GM12878 (cell line): ENCODE measurements at regions not wholly inside any gene's neighbourhood (a gene's known extent, or its start where the extent isn't known, plus 50 kb on each side); places are given as distances from the start of the nearest gene placed in this dataset.

Experiments
- ATAC-seq: fragments of 200-7000 bp; cut with Tn5 transposase; 3 replicates; pipeline ENCODE4 v1.9.1; 2020; ENCODE audit warnings: mild to moderate bottlenecking, moderate library complexity
- BruUV-seq: library from RNA; stranded (reverse); fragments of 400-500 nt; replicated peaks from 2 replicates; lab custom pipeline; 2021; lab: Mats Ljungman, UMichigan
- CTCF ChIA-PET: fragments of 300-600 bp; sonication (Branson Sonifier 250); formaldehyde crosslinking; extraction: SDS; loops from one replicate; lab custom pipeline; 2021; ENCODE audit warnings: inconsistent platforms; lab: Yijun Ruan, JAX
- POLR2A ChIA-PET: fragments of 350-600 bp; formaldehyde crosslinking; extraction: SDS; loops from one replicate; lab custom pipeline; 2021; ENCODE audit warnings: inconsistent platforms; lab: Charles Lee
- RAD21 ChIA-PET: fragments of 300-600 bp; sonication (Branson Sonifier 250); formaldehyde crosslinking; loops from one replicate; lab custom pipeline; 2023; ENCODE audit warnings: antibody characterized with exemption; ENCODE audit not compliant: unreplicated experiment; lab: Charles Lee
- SMC1A ChIA-PET: fragments of 300-600 bp; sonication (Branson Sonifier 250); formaldehyde crosslinking; loops from one replicate; lab custom pipeline; 2023; ENCODE audit not compliant: unreplicated experiment, uncharacterized antibody; lab: Charles Lee
- DNase-seq: peaks from one replicate; pipeline ENCODE4 v3.0.0-alpha.2; 2011; ENCODE audit warnings: low read depth, low spot score
- FAIRE-seq: peaks from 3 replicates; lab custom pipeline; 2011; peaks lifted over from hg19 to GRCh38; lab: Jason Lieb, UNC
- H2AFZ ChIP-seq: 2 replicates; pipeline ENCODE4 v1.6.0; 2011; ENCODE audit warnings: low read depth, low read length, control low read depth; ENCODE audit not compliant: control insufficient read depth
- H3K27ac ChIP-seq: 2 replicates; pipeline ENCODE4 v1.5.1; 2011; ENCODE audit warnings: control low read depth; ENCODE audit not compliant: control insufficient read depth, insufficient read depth
- H3K27me3 ChIP-seq, 2 experiments: replicated peaks in 1 of 2; 2 replicates each; pipeline versions ENCODE4 v1.6.0 to v1.6.1; 2011; ENCODE audit warnings: low read length in 1 of 2; ENCODE audit not compliant: control insufficient read depth in 2 of 2, insufficient read depth in 2 of 2
- H3K36me3 ChIP-seq, 2 experiments: 2 replicates each; pipeline ENCODE4 v1.5.1; 2011; ENCODE audit warnings: low read length in 1 of 2; ENCODE audit not compliant: control insufficient read depth in 2 of 2, insufficient read depth in 2 of 2
- H3K4me1 ChIP-seq: 2 replicates; pipeline ENCODE4 v1.6.1; 2011; ENCODE audit warnings: mild to moderate bottlenecking, low read length, moderate library complexity, mixed read lengths; ENCODE audit not compliant: control insufficient read depth, insufficient read depth
- H3K4me2 ChIP-seq: 2 replicates; pipeline ENCODE4 v1.6.0; 2011; ENCODE audit warnings: control low read depth; ENCODE audit not compliant: control insufficient read depth, insufficient read depth
- H3K4me3 ChIP-seq: fragments of 200-600 bp; sonication (generic); 2 replicates; pipeline ENCODE4 v1.5.1; 2016
- H3K79me2 ChIP-seq: 2 replicates; pipeline ENCODE4 v1.6.0; 2011; ENCODE audit warnings: low read length; ENCODE audit not compliant: control insufficient read depth, insufficient read depth
- H3K9ac ChIP-seq: 2 replicates; pipeline ENCODE4 v1.8.0; 2011; ENCODE audit warnings: low read length, control low read depth, mixed read lengths; ENCODE audit not compliant: control insufficient read depth, insufficient read depth
- H3K9me3 ChIP-seq: replicated peaks from 3 replicates; pipeline ENCODE4 v1.5.1; 2011; ENCODE audit warnings: mild to moderate bottlenecking, low read length; ENCODE audit not compliant: control insufficient read depth, insufficient read depth
- H4K20me1 ChIP-seq: 2 replicates; pipeline ENCODE4 v1.6.0; 2011; ENCODE audit not compliant: control insufficient read depth, insufficient read depth
- BHLHE40 ChIP-seq, 2 experiments: fragments of 450-650 bp in 1 of 2; IDR thresholded peaks; 2 replicates each; pipeline ENCODE4 v1.6.1; 2011 to 2017; ENCODE audit warnings: low read depth in 2 of 2, borderline replicate concordance in 1 of 2, improper control_type of control experiment in 1 of 2, low read length in 1 of 2, mild to moderate bottlenecking in 1 of 2
- CBX3 ChIP-seq: fragments of 200-600 bp; sonication (generic); IDR thresholded peaks from 2 replicates; pipeline ENCODE4 v1.6.1; 2016; ENCODE audit warnings: low read depth, borderline replicate concordance
- ETV6 ChIP-seq, 2 experiments: fragments of 450-650 bp in 1 of 2; IDR thresholded peaks in 1 of 2; conservative IDR thresholded peaks in 1 of 2; 2 replicates each; pipeline ENCODE4 v1.6.1; 2014; ENCODE audit warnings: antibody characterized with exemption in 1 of 2, borderline replicate concordance in 1 of 2, low read depth in 1 of 2, mild to moderate bottlenecking in 1 of 2, moderate library complexity in 1 of 2
- IRF5 ChIP-seq: fragments of 450-650 bp; IDR thresholded peaks from 2 replicates; pipeline ENCODE4 v1.6.1; 2017; ENCODE audit warnings: borderline replicate concordance
- MEF2B ChIP-seq: fragments of 450-650 bp; IDR thresholded peaks from 2 replicates; pipeline ENCODE4 v1.6.1; 2018; ENCODE audit warnings: mild to moderate bottlenecking, moderate library complexity; ENCODE audit not compliant: partially characterized antibody, poor library complexity, severe bottlenecking
- MLLT1 ChIP-seq: fragments of 450-650 bp; IDR thresholded peaks from 2 replicates; pipeline ENCODE4 v1.6.1; 2016; ENCODE audit warnings: mild to moderate bottlenecking
- NFXL1 ChIP-seq: fragments of 450-650 bp; IDR thresholded peaks from 2 replicates; pipeline ENCODE4 v1.6.1; 2017; ENCODE audit warnings: antibody characterized with exemption, mild to moderate bottlenecking, borderline replicate concordance
- NFYB ChIP-seq: IDR thresholded peaks from 2 replicates; pipeline ENCODE4 v1.6.1; 2011; ENCODE audit warnings: low read depth, mild to moderate bottlenecking, low read length, improper control_type of control experiment, moderate library complexity; ENCODE audit not compliant: insufficient read depth
- RAD21 ChIP-seq: IDR thresholded peaks from 2 replicates; pipeline ENCODE4 v1.6.1; 2011; ENCODE audit warnings: mild to moderate bottlenecking, low read depth, low read length, moderate library complexity; ENCODE audit not compliant: insufficient read depth
- RUNX3 ChIP-seq: IDR thresholded peaks from 2 replicates; pipeline ENCODE4 v1.6.1; 2012; ENCODE audit warnings: low read length, inconsistent platforms
- SMAD1 ChIP-seq: fragments of 450-650 bp; IDR thresholded peaks from 2 replicates; pipeline ENCODE4 v1.6.1; 2018; ENCODE audit warnings: mild to moderate bottlenecking, low read depth; ENCODE audit not compliant: partially characterized antibody
- SPI1 ChIP-seq: IDR thresholded peaks from 2 replicates; pipeline ENCODE4 v1.6.1; 2011; ENCODE audit warnings: low read depth, mild to moderate bottlenecking, low read length, moderate library complexity, borderline replicate concordance; ENCODE audit not compliant: insufficient read depth
- YY1 ChIP-seq: IDR thresholded peaks from 2 replicates; pipeline ENCODE4 v1.6.1; 2011; ENCODE audit warnings: low read depth, mild to moderate bottlenecking, low read length
- ZBTB40 ChIP-seq: fragments of 450-650 bp; IDR thresholded peaks from 2 replicates; pipeline ENCODE4 v1.6.1; 2016; ENCODE audit warnings: mild to moderate bottlenecking, moderate library complexity, borderline replicate concordance
- WGBS: methylation state at CpG from one replicate; pipeline ENCODE4 v1.1.6; 2016; ENCODE audit warnings: low lambda C conversion rate; ENCODE audit not compliant: insufficient replicate concordance, insufficient coverage; ENCODE audit errors: missing lambda C conversion rate; 5-methylcytosine and 5-hydroxymethylcytosine counted together
- in situ Hi-C: fragments of 300-500 bp; cut with MboI; formaldehyde crosslinking; loops from 9 replicates; pipeline ENCODE4 v1.14.3; 2018; ENCODE audit warnings: mixed read lengths
- intact Hi-C: fragments of 100-400 bp; cut with micrococcal nuclease; formaldehyde crosslinking; loops from one replicate; pipeline ENCODE4 v1.14.2; 2022; ENCODE audit not compliant: unreplicated experiment

- no peak for TF ChIP-seq MLLT1
- no peak for TF ChIP-seq YY1
Observed at GRCh38 chr11:121807051-121807450, 309.0 kb downstream of the BLID start (continued).

DNA sequence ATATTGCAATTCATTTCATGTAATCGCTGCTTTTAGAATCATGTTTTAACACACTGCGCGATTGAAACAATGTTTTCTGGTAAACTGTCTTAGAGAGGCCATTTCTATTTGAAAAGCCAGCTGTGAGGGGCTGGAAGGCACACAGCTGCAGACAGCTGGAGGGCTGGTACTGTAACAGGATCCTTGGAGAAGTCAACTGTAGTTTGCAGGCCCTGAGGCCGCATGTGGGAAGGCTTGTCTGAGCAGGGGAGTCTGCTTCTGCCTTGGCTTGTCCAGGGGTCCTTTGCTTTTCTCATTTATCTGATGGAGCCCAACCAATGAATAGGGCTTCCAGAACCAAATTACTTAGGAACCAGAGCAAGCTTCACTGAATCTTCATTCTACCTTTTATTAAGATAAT lies 313.5 kb downstream of the BLID start:
- ChIA-PET SMC1A (no interaction called here), CTCF (interaction anchor here (1.0 kb wide), 1 partner anchor 11 kb away, joined by 3 read pairs; no protein-coding TSS in a partner anchor)
- TF ChIP-seq RUNX3 (no peak), MLLT1 (no peak), NFXL1 (no peak), BHLHE40 (IDR thresholded peaks at IDR 0.05; ENCODE audit: borderline replicate concordance in 1 of 2, low read depth in 2 of 2, low read length in 1 of 2) (no peak), SMAD1 (no peak), IRF5 (no peak), ETV6 (conservative IDR thresholded peaks at IDR 0.05 in 1 of 2, IDR thresholded peaks at IDR 0.05 in 1 of 2; ENCODE audit: borderline replicate concordance in 1 of 2, low read depth in 1 of 2) (no peak), SPI1 (no peak), NFYB (no peak), MEF2B (no peak), CBX3 (no peak), ZBTB40 (no peak), RAD21 (no peak)

More for the DNA sequence above, 313.5 kb downstream of the BLID start:
- Histone ChIP-seq H3K4me1 (no peaks in the 10 kb centered on the region), H3K4me3 (no peak overlapping the region), H3K27me3 (no peaks in the 10 kb centered on the region), H2AFZ (no peak overlapping the region), H3K9ac (no peak overlapping the region), H3K9me3 (no peaks in the 10 kb centered on the region), H3K36me3 (no peaks in the 10 kb centered on the region), H3K4me2 (no peak overlapping the region), H3K79me2 (no peaks in the 10 kb centered on the region), H4K20me1 (no peaks in the 10 kb centered on the region), H3K27ac (no peak overlapping the region)
- no TSS peak for BruUV-seq
- intact Hi-C loops, result no loop called here
- RAD21 ChIA-PET, result no interaction called here
- DNase-seq, result no peak
- FAIRE-seq, result no peak
- POLR2A ChIA-PET, result no interaction called here
- ATAC-seq, result no peak
- in situ Hi-C loops, result no loop called here
- 73% methylated on average over 4 of the region's 4 CpGs for WGBS
